SK-N-DZ (cell line): ENCODE measurements at regions not wholly inside any gene's neighbourhood (a gene's known extent, or its start where the extent isn't known, plus 50 kb on each side); places are given as distances from the start of the nearest gene placed in this dataset.
"Not testable (repeated sequence)": the region's sequence is repeated elsewhere in the genome, so short reads cannot be mapped to it uniquely, and the experiment has no call there.

Experiments
- DNase-seq: peaks from one replicate; pipeline ENCODE4 v3.0.0-alpha.2; 2015; ENCODE audit warnings: low spot score

DNA sequence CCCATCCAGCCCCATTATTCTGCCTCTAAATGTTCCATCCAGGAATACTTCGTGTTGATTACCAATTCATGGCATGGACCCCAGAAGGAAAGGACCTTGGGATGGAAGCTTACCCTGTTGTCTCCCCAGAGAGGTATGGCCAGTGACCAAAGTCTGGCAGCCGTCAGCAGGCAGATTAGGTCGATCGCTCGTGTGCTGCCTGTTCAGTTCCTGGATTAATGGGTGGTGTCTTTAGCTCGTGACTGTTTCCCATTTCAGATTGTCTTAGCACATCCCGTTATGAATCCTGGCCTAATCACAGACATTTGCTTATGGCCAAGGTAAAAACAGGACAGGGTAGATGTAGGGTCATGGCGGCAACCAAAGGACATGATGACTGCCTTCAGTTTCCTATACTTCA lies 122.9 kb upstream of the NTF3 start:
- no peak for DNase-seq

DNA sequence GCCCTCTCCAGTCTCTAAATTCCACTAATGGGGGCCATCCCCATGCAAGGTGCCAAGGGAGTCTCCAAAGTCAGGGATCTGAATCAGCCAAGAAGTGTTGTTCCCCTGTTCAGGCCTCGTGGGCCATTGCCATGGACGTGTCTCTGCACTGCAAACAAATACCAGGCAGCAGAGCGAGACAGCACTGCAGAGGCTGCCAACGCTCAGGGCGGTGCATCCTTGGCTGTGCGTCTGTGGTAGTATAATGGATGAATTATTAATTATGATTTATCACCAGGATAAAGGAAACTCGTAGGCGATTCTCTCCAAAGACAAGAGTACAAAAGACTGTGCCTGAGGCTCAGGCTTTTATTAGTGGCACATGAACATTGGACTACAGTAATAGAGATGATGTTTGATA lies 122.3 kb upstream of the NTF3 start:
- no peak for DNase-seq

- no peak for DNase-seq
Observed at GRCh38 chr12:5310151-5310550, 121.8 kb upstream of the NTF3 start.

GRCh38 chr12:5317556-5317955 lies 114.4 kb upstream of the NTF3 start:
- DNase-seq: no peak

DNA sequence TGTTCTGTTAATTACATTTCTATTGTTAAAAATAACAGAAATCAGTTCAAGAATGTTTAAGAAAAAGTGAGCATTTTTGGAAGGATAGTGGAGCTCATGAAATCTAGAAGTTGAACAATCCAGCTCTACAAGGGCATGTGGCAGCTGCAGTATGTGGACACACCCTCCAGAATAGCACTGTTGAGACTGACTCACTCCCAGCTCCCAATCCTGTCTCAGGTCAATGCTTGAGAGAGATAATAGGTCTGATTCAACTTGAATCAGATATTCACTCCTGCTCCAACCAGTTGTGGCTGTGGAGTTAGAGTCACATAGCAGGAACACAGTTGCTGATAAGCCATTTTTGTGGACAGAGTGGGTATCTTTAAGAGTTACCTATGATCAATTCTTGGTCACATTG lies 113.0 kb upstream of the NTF3 start:
- DNase-seq: no peak

DNA sequence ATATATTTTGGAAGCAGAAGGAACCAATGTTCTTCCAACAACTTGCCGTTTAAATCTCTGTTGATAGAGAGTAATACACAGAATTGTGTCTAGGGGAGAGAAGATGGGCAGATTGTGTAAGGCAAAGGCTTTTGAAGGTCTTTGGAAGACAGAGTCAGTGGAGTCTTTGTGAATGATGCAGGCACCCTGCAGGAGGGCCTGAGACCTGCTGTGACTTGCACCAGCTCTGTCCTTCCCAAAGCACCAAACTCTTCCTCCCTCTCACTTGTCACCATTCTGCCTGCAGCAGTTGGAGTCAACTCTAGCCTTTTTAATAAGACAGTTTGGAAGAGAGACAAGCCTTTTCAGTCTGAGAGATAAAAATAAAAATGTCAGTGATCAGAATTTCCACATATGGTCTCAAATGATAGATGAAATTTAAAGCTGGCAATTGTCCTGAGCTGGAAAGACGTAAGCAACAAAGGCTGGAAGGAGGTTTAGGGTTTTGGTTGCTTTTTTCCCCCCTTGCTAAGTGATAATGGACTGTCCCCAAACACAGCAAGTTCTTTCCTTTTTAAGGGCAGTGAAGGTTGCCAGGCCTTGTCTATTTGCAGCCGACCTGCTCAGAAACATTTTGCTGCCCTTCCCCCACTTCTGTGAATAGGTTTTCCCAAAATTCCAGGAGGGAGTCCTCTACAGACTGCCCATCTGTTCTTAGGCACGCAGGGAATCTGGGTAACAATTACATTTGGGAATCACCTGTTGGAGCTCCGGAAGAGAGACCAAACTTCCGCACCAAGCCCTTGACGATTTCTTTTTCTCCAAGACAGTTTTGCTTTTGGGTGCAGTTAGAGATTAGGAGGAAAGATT lies 103.0 kb upstream of the NTF3 start:
- no peak for DNase-seq

DNA sequence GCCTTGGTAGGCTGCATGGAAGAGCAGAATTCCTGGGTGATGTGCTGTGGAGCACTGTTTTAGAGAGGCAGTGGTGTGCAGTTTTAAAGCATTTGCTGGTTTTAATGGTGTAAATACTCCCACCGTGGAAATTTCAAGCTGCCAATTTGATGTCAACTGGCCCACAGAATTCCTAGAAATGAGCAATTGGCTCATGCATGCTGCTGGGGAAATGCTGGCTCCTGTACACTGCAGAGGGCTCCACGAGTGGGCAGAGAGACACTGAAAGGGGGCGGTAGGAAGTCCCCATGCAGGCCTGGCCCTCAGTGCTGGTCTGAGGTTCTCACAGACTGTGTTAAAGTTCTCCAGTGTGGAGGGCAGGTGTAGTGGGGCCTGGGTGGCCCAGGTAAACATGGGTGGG lies 99.4 kb upstream of the NTF3 start:
- DNase-seq: no peak

GRCh38 chr12:5333096-5333495 lies 98.8 kb upstream of the NTF3 start:
- no peak for DNase-seq

GRCh38 chr12:5335069-5335468 lies 96.8 kb upstream of the NTF3 start:
- no peak for DNase-seq

DNA sequence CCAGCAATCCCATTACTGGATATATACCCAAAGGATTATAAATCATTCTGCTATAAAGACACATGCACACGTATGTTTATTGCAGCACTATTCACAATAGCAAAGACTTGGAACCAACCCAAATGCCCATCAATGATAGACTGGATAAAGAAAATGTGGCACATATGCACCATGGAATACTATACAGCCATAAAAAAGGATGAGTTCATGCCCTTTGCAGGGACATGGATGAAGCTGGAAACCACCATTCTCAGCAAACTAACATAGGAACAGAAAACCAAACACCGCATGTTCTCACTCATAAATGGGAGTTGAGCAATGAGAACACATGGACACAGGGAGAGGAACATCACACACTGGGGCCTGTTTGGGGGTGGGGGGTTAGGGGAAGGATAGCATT lies 90.8 kb upstream of the NTF3 start:
- DNase-seq: not testable (repeated sequence)

GRCh38 chr12:5343711-5344110 lies 88.2 kb upstream of the NTF3 start:
- no peak for DNase-seq

- DNase-seq: no peak
Observed at GRCh38 chr12:5344131-5344530, 87.8 kb upstream of the NTF3 start.

GRCh38 chr12:5345534-5345933 lies 86.4 kb upstream of the NTF3 start:
- DNase-seq: no peak

DNA sequence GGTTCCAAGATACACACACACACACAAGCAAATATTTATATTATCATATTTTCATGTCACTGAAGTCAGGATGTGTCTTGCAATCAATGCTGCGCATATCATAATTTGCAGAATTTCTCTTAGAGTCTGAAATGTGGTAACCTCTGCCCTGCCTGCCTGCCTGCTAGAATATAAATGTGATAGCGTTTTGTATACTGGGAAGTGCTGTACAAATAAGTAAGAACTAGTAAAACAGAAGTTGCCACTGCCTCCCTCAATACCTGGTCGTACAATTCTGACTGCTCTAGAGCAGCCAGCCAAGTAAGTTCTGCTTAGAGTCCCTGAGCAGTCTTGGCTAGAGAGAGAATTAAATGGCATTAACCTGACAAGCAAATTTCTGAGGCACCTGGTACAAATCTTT lies 83.9 kb upstream of the NTF3 start:
- no peak for DNase-seq

- DNase-seq: no peak
Observed at GRCh38 chr12:5348491-5348890, 83.4 kb upstream of the NTF3 start.

- no peak for DNase-seq
Observed at GRCh38 chr12:5364036-5364770, 67.7 kb upstream of the NTF3 start.

- no peak for DNase-seq
Observed at GRCh38 chr12:5369298-5369697, 62.6 kb upstream of the NTF3 start.

- no peak for DNase-seq
Observed at GRCh38 chr12:5371631-5372030, 60.3 kb upstream of the NTF3 start.

GRCh38 chr12:5374713-5375112 lies 57.2 kb upstream of the NTF3 start:
- DNase-seq: no peak

GRCh38 chr12:5375547-5376295 lies 56.2 kb upstream of the NTF3 start:
- DNase-seq: no peak

- DNase-seq: no peak
Observed at GRCh38 chr12:5376591-5377207, 55.2 kb upstream of the NTF3 start.

GRCh38 chr12:5377997-5378592 lies 53.8 kb upstream of the NTF3 start:
- DNase-seq: no peak
